ENCODE measurements at regions not wholly inside any gene's neighbourhood (a gene's known extent, or its start where the extent isn't known, plus 50 kb on each side); places are given as distances from the start of the nearest gene placed in this dataset.

- no peak for TF ChIP-seq CTCF (conservative IDR thresholded peaks at IDR 0.05; ENCODE audit: low read depth in 2 of 2)
- TF ChIP-seq NANOG (IDR thresholded peaks at IDR 0.05; ENCODE audit: borderline replicate concordance), result no peak
- no peak for TF ChIP-seq ZNF331 (CRISPR knock-in tag; IDR thresholded peaks at IDR 0.05; ENCODE audit: low read depth)
These were observed 67.8 kb downstream of the SIK1 start for GRCh38 chr21:43358940-43359822.

Data from GM23338 (cell line).